HG02943 (cell line): ENCODE measurements at regions not wholly inside any gene's neighbourhood (a gene's known extent, or its start where the extent isn't known, plus 50 kb on each side); places are given as distances from the start of the nearest gene placed in this dataset.
A peak's percentile ranks its signal among the peaks of the same experiment; 100 is the strongest.
"Not testable (repeated sequence)": the region's sequence is repeated elsewhere in the genome, so short reads cannot be mapped to it uniquely, and the experiment has no call there.

Source experiments
- ATAC-seq: cut with Tn5 transposase; IDR thresholded peaks from one replicate; pipeline ENCODE4 v1.9.1; 2021; ENCODE audit warnings: mild to moderate bottlenecking, low read depth, moderate library complexity; ENCODE audit not compliant: unreplicated experiment

GRCh38 chr4:141448490-141448889 lies 187.9 kb upstream of the IL15 start:
- ATAC-seq, result no peak

DNA sequence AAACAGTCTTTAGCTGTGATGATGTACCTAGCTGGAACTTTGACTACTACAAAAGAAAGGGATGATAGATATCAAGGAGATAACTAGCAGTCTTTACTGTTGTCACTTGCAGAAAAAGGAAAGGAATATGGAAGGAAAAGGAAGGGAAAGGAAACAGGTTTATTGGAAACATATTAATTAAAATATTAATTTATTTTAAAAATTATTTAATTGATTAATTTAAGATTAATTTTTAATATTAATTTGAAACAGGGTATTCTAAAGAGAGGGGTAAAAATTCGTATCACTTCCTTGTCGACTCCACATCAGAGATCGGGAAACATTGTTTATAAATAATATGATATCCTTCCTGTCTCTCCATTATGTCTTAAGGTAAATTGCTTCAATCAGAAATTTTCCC lies 186.5 kb upstream of the IL15 start:
- no peak for ATAC-seq

GRCh38 chr4:141455651-141456050 lies 180.7 kb upstream of the IL15 start:
- ATAC-seq, result no peak

DNA sequence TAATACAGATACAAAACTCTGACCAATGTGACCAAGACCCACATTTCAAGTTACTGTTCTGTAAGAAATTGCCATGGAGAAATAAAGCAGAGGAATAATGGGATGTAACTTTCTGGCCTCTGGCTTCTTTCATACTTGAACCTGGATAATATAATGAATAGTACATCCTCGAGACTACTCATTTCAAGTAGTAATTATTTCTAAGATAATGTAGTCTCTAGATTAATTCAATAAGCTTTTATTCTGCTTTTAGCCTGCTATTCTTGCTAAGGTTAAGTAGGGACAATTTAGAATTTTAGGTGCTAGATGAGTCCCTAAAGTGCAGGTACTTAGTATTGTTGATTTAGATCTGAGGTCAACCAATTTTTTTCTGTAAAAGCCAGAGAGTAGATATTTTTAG lies 178.7 kb upstream of the IL15 start:
- no peak for ATAC-seq

DNA sequence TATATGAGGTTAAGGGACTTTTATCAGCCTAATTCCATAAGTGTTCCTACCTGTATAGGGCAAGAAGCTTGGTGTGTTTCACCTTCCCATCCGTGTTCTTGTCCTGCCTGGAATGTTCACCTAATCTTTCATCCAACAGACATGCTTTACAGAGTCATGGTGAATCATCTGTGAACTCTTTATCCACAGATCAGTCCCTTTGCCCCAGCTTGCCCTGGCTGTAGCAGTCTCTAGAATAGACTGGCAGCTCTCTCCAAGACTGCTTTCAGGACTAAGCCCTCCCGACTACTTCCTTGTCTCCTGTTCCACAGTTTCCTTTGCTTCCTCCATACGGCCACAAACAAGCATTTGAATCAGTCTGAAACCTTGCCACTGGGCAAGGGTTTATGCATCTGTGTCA lies 177.9 kb upstream of the IL15 start:
- no peak for ATAC-seq

DNA sequence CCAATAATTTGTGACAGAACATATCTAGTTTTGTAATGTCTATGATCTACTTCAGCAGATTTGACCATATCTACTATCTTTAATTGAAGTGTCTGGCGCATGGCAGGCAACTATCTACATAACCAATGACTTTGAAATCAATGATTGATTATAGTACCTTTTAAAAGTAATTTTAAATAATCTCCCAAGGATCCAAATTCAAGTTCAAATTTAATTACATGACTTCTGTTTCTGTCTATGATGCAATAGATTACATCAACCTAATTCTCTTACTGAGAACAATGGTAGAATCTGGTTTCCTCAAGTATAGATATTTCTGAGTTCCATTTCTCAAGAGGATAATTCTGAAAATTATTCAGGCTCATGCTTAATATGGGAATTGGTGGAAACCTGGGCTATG lies 177.4 kb upstream of the IL15 start:
- no peak for ATAC-seq

- ATAC-seq, result no peak
Observed at GRCh38 chr4:141462361-141462760, 174.0 kb upstream of the IL15 start.

DNA sequence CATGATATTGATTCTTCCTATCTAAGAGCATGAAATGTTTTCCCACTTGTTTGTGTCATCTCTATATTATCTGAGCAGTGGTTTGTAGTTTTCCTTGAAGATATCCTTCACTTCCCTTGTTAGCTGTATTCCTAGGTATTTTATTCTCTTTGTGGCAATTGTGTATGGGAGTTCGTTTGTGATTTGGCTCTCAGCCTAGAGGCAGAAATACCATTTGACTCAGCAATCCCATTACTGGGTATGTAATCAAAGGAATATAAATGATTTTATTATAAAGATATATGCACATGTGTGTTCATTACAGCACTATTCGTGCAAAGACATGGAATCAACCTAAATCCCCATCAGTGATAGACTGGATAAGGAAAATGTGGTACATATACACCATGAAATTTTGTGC lies 172.7 kb upstream of the IL15 start:
- no peak for ATAC-seq

DNA sequence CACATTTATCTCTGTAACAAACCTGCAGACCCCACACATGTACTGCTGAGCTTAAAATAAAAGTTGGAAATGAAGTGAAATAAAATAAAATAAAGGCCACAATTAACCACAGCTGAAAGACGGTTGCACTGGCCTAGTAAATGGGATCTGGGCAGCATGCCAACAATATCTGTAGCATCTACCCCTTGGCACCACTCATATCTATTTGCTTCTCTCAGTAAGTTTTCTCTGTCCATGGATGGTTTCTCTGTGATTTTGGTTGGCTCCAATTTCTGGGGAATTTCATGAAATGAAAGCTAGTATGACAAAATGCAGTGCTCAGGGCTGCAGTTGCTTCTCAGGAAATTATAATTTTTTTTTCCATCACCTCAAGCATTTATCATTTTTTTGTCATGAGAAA lies 172.0 kb upstream of the IL15 start:
- ATAC-seq, result no peak

DNA sequence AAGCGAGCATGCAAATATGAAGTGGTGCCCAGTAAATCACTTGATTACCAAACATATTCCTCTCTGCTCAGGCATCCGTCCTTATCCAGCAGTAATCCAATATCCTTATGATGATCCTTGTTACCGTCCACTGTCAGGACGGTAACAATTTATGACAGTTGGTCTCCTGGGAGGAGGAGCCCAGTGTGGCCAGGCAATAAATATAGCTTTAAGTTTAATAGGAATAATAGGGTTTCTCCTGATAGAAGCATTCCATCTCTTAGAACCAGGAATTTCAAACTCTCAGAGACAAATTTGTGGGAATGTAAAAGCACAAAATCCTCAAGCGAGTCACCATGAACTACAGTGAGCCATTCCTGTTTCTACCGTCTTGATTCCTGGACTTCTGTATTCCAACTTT lies 171.2 kb upstream of the IL15 start:
- ATAC-seq, result no peak

DNA sequence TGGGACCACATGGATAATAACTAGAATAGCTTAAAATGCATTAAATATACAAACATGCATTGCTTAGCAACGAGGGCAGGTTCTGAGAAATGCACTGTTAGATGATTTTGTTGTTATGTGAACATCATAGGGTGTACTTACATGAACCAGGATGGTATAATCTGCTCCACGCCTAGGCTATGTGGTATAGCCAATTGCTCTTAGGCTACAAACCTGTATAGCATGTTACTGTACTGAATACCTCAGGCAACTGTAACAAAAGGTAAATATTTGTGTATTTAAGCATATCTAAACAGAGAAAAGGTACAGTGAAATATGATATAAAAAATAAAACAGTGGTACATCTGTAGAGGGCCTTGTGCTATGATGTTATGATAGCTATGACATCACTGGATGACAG lies 169.2 kb upstream of the IL15 start:
- ATAC-seq, result no peak

DNA sequence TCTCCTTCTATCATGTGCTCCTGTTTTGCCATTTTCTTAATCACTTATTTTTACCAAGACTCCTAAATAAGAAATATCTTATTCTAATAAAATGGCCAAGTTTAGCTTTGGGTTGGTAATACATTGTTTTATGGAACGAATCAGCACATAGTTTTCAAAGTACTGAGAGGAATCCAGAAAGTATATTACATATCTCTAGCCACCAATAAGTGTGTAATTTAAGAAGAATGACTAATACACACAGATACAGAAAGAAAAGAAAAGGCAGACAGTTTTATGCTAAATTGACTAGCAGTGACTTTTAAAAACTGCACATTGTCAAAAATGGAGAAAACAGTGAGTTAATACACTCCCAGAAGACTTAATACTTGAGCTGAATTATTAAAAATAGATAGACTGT lies 167.0 kb upstream of the IL15 start:
- ATAC-seq, result no peak

GRCh38 chr4:141473026-141473540 lies 163.3 kb upstream of the IL15 start:
- ATAC-seq, result no peak

DNA sequence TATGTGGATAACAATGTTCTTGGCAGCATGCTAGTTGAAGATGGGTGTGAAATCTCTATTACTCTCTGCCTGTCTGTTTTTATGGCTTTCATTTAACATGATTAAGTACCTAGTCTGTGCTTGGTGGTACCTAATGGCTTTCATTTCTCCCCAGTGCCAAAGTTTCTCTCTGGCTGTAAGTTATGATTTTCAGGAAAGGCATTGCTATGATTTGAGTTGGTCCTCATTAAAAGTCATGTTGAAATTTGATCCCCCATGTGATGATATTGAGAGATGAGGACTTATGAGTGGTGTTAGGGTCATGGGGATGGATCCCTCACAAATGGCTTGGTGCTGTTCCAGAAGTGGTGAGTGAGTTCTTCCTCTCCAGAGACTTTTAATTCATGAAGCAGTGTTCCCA lies 162.4 kb upstream of the IL15 start:
- no peak for ATAC-seq

DNA sequence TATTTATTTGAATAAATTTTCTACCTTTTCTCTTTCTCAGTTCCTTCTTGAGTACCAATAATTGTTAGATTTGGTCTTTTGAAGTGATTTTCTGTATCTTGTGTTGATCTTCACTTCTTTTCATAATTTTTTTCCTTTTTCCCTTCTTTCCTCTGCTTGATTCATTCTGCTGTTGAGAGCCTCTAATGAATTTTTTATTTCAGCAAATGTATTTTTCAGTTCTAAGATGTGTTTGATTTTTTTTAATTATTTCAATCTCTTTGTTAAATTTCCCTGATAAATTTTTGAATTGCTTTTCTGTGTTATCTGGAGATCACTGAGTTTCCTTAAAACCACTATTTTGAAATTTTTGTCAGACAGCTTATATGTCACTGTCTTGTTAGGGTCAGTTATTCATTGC lies 155.4 kb upstream of the IL15 start:
- no peak for ATAC-seq

DNA sequence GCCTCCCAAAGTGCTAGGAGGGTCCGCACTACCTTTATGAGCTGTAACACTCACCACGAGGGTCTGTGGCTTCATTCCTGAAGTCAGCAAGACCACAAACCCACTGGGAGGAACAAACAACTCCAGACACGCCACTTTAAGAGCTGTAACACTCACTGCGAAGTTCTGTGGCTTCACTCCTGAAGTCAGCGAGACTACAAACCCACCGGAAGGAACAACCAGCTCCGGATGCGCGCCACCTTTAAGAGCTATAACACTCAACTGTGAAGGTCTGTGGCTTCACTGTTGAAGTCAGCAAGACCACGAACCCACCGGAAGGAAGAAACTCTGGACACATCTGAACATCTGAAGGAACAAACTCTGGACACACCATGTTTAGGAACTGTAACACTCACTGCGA lies 152.1 kb upstream of the IL15 start:
- not testable (repeated sequence) for ATAC-seq

DNA sequence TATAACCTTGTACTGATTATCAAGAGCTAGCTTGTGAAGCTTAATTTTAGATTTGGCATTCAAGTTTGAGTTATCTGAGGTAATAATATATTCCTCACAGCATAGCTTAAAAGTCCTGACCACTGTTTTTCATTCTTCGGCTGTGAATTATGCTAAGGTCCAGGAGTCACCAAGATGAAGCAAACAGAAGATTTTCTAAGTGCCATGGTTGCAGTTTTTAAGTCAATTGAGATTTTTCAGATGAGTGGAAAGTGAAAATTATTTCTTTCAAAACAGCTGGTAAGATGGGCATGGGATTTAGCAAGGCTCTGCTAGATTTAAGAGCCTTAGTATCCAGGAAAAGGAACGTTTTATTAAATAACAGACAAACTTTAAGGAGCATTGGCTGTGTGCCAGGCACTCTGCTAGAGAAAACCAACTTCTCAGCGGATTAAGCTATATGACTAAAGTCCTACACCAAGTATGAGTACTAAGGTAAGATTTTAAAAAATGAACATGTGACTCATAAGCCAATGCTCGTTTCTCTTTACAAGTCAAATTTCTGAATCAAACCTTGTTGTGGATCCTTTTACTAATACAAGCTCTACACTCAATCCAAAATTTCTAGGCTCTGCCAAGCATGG lies 149.9 kb upstream of the IL15 start:
- no peak for ATAC-seq

GRCh38 chr4:141497627-141498026 lies 138.8 kb upstream of the IL15 start:
- peak; percentile 78 for ATAC-seq

DNA sequence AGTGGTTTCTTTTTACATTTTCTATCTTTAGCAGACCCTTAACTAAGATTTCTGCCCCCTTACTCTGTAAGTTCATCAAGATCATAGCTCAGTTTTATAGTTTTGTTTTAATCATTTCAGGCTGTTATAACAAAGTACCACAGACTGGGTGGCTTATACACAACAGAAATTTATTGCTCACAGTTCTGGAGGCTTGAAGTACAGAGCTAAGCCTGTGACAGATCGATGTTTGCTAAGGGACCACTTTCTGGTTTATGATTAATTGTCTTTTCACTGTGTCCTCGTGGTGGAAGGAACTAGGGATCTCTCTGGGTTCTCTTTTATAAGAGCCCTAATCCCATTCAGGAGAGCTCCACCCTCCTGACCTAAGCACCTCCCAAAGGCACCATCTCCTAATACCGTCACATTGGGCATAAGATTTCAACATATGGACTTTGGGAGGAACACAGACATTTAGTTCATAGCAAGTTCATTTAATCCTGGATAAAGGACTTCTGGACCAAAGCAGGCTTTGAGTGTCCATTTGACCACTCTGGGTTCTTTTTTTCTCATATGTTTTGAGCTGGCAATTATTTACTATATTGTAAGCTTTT lies 137.0 kb upstream of the IL15 start:
- ATAC-seq, result no peak

DNA sequence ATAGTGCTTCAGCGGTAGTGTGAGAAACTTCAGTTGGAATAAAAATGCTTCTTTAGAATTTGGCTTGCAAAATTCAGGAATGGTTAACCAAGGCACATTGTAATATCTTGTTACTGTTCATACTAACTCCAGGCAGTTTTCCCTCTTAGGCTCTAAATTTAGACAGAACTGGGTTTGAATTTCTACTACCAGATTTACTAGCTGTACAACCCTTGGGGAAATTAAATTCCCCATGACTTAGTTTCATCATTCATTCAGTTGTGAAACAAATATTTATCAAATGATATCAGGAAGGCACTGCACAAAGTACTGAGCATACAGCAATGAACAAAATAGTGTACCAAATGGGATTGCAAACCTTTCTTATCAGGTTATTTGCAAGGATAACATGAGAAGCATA lies 135.0 kb upstream of the IL15 start:
- ATAC-seq, result no peak

GRCh38 chr4:141501931-141502330 lies 134.5 kb upstream of the IL15 start:
- ATAC-seq, result no peak

DNA sequence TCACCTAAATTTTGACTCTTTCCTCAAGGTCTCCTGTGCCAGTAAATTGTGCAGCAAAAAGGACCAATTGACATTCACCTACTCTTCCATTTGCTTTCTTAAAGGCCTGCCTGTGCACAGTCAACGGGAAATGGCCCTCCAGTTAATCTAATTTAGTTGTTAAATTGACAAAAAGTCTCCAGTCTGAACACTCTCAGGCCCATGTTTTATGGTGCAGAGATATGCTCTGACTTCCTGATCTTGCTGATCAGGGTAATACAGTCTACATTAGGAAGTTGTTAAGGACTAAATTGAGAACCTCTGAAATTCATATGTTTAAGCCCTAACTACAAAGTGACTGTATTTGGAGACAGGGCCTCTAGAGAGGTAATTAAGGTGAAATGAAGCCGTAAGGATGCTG lies 133.6 kb upstream of the IL15 start:
- ATAC-seq, result no peak

GRCh38 chr4:141503260-141503659 lies 133.1 kb upstream of the IL15 start:
- no peak for ATAC-seq
